ENCODE measurements at regions not wholly inside any gene's neighbourhood (a gene's known extent, or its start where the extent isn't known, plus 50 kb on each side); places are given as distances from the start of the nearest gene placed in this dataset.

GRCh38 chrX:121283921-121284320 lies 236.5 kb downstream of the GLUD2 start:
- Histone ChIP-seq H3K4me3 (no peak overlapping the region), H3K36me3 (no peaks in the 10 kb centered on the region), H3K27me3 (no peaks in the 10 kb centered on the region), H3K27ac (no peak overlapping the region), H3K4me1 (ENCODE audit: insufficient read depth) (no peaks in the 10 kb centered on the region), H3K9me3 (no peaks in the 10 kb centered on the region)
- DNase-seq = no peak
- no peak for TF ChIP-seq CTCF (IDR thresholded peaks at IDR 0.05)
- 61 to 77% (median 69%) methylated on average over 3 of the region's 3 CpGs for WGBS, 3 donors
- intact Hi-C loops (cut with DNase I) = no loop called here

GRCh38 chrX:121298499-121298898 lies 251.1 kb downstream of the GLUD2 start:
- no peak for DNase-seq
- Histone ChIP-seq H3K36me3 (no peaks in the 10 kb centered on the region), H3K4me3 (no peak overlapping the region), H3K27me3 (no peaks in the 10 kb centered on the region), H3K4me1 (ENCODE audit: insufficient read depth) (no peaks in the 10 kb centered on the region), H3K9me3 (no peaks in the 10 kb centered on the region), H3K27ac (no peak overlapping the region)
- TF ChIP-seq POLR2A (IDR thresholded peaks at IDR 0.05) (no peak), EP300 (IDR thresholded peaks at IDR 0.05) (no peak), CTCF (IDR thresholded peaks at IDR 0.05) (no peak)
- 38 to 57% (median 52%) methylated on average over 1 of the region's 1 CpG for WGBS, 3 donors
- intact Hi-C loops (cut with DNase I) = no loop called here

- H3K27ac ChIP-seq = no peak overlapping the region
- no peaks in the 10 kb centered on the region for H3K27me3 ChIP-seq
- DNase-seq = no peak
- H3K36me3 ChIP-seq = no peaks in the 10 kb centered on the region
- whole genome bisulfite sequencing, 3 donors = 91 to 94% (median 94%) methylated on average over 2 of the region's 2 CpGs
- H3K4me3 ChIP-seq = no peak overlapping the region
- no peaks in the 10 kb centered on the region for H3K4me1 ChIP-seq (ENCODE audit: insufficient read depth)
- intact Hi-C loops (cut with DNase I) = no loop called here
- no peaks in the 10 kb centered on the region for H3K9me3 ChIP-seq
- TF ChIP-seq CTCF (IDR thresholded peaks at IDR 0.05) (no peak), POLR2A (IDR thresholded peaks at IDR 0.05) (no peak), EP300 (IDR thresholded peaks at IDR 0.05) (no peak)
Measured at GRCh38 chrX:121301356-121301755, 253.9 kb downstream of the GLUD2 start.

- no peak for DNase-seq
- TF ChIP-seq POLR2A (IDR thresholded peaks at IDR 0.05) = no peak
- TF ChIP-seq EP300 (IDR thresholded peaks at IDR 0.05) = no peak
- no peak for TF ChIP-seq CTCF (IDR thresholded peaks at IDR 0.05)
- Histone ChIP-seq H3K27ac (no peak overlapping the region), H3K4me3 (no peak overlapping the region), H3K9me3 (no peaks in the 10 kb centered on the region), H3K4me1 (ENCODE audit: insufficient read depth) (no peaks in the 10 kb centered on the region), H3K27me3 (no peaks in the 10 kb centered on the region), H3K36me3 (no peaks in the 10 kb centered on the region)
- intact Hi-C loops (cut with DNase I) = no loop called here
- WGBS, 3 donors = 80 to 98% (median 85%) methylated on average over 1 of the region's 1 CpG
Measured at GRCh38 chrX:121301822-121302221, 254.4 kb downstream of the GLUD2 start.

GRCh38 chrX:121307449-121307848 lies 260.0 kb downstream of the GLUD2 start:
- no peaks in the 10 kb centered on the region for H3K9me3 ChIP-seq
- no peaks in the 10 kb centered on the region for H3K27me3 ChIP-seq
- no peaks in the 10 kb centered on the region for H3K36me3 ChIP-seq
- intact Hi-C loops (cut with DNase I) = no loop called here
- 56 to 57% (median 57%) methylated on average over 3 of the region's 3 CpGs for WGBS, 3 donors
- no peak for DNase-seq
- no peaks in the 10 kb centered on the region for H3K4me1 ChIP-seq (ENCODE audit: insufficient read depth)
- no peak overlapping the region for H3K27ac ChIP-seq
- TF ChIP-seq EP300 (IDR thresholded peaks at IDR 0.05) = no peak
- no peak for TF ChIP-seq POLR2A (IDR thresholded peaks at IDR 0.05)
- no peak for TF ChIP-seq CTCF (IDR thresholded peaks at IDR 0.05)
- no peak overlapping the region for H3K4me3 ChIP-seq

Data from ovary (tissue), 7 donors.